BLaER1 treated with 17β-estradiol and CSF1 and Interleukin-3, amounts not matched to agents 10 nM and 100 nM (cell line): ENCODE measurements at regions not wholly inside any gene's neighbourhood (a gene's known extent, or its start where the extent isn't known, plus 50 kb on each side); places are given as distances from the start of the nearest gene placed in this dataset.

ENCODE experiments used
- H3K27ac ChIP-seq, 11 experiments: shearing (Covaris generic); formaldehyde crosslinking; 2 replicates each; pipeline ENCODE4 v1.8.1; 2022
- H3K27me3 ChIP-seq, 11 experiments: shearing (Covaris generic); formaldehyde crosslinking; 2 replicates each; pipeline ENCODE4 v1.8.1; 2022
- H3K36me3 ChIP-seq, 11 experiments: shearing (Covaris generic); formaldehyde crosslinking; 2 replicates each; pipeline ENCODE4 v1.8.1; 2022
- H3K4me1 ChIP-seq, 10 experiments: shearing (Covaris generic); formaldehyde crosslinking; 2 replicates each; pipeline ENCODE4 v1.8.1; 2022
- H3K4me2 ChIP-seq, 11 experiments: shearing (Covaris generic); formaldehyde crosslinking; 2 replicates each; pipeline ENCODE4 v1.8.1; 2022
- H3K4me3 ChIP-seq, 10 experiments: shearing (Covaris generic); formaldehyde crosslinking; 2 replicates each; pipeline ENCODE4 v1.8.1; 2022
- H3K9ac ChIP-seq, 11 experiments: shearing (Covaris generic); formaldehyde crosslinking; 2 replicates each; pipeline ENCODE4 v1.8.1; 2022
- H3K9me3 ChIP-seq, 11 experiments: shearing (Covaris generic); formaldehyde crosslinking; replicated peaks in 1 of 11; 2 replicates each; pipeline ENCODE4 v1.8.1; 2022
- H4K20me1 ChIP-seq, 11 experiments: shearing (Covaris generic); formaldehyde crosslinking; 2 replicates each; pipeline ENCODE4 v1.8.1; 2022
- Cebpa-rat ChIP-seq, 11 experiments: shearing (Covaris generic); IDR thresholded peaks; 2 replicates each; pipeline ENCODE4 v1.8.1; 2022

DNA sequence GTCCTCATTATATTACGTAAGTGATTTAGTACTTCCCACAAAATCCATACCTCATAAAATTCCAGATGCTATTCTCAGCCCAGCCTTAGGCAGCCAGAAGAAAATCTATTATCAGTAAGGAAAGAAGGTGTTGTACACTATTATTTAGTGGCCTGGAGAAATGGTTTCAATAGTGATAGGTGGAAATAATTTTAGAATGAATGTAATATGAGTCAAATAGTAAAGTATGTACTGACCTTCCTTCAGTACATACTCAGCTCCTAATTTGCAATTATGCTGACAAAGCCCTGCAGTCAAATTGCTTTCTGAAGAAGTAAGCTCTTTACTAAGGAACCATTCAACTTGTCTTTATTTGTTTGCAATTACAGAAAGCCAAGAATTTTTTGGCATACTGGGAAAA lies 409.2 kb downstream of the HTR1A start:
- H3K27me3 ChIP-seq, result no peaks in the 10 kb centered on the region
- H4K20me1 ChIP-seq, result no peaks in the 10 kb centered on the region
- H3K9me3 ChIP-seq, result no peaks in the 10 kb centered on the region
- peaks cover 0 to 3% (median 0%) of the 10 kb centered on the region in 10 experiments; a peak in 1 of 20 replicates for H3K4me1 ChIP-seq
- TF ChIP-seq Cebpa-rat (IDR thresholded peaks at IDR 0.05), result no peak
- no peak overlapping the region for H3K9ac ChIP-seq
- no peak overlapping the region for H3K4me2 ChIP-seq
- H3K36me3 ChIP-seq, result no peaks in the 10 kb centered on the region
- no peak overlapping the region for H3K27ac ChIP-seq
- no peak overlapping the region for H3K4me3 ChIP-seq

GRCh38 chr5:63535840-63536602 lies 426.2 kb downstream of the HTR1A start:
- Histone ChIP-seq H3K9ac (no peak overlapping the region), H3K4me2 (no peak overlapping the region), H3K27ac (no peak overlapping the region), H3K36me3 (no peaks in the 10 kb centered on the region), H3K27me3 (no peaks in the 10 kb centered on the region), H4K20me1 (no peaks in the 10 kb centered on the region), H3K4me3 (no peak overlapping the region), H3K4me1 (no peaks in the 10 kb centered on the region), H3K9me3 (peaks cover 0 to 3% (median 0%) of the 10 kb centered on the region in 11 experiments; a peak in 3 of 22 replicates)
- TF ChIP-seq Cebpa-rat (IDR thresholded peaks at IDR 0.05), result no peak

DNA sequence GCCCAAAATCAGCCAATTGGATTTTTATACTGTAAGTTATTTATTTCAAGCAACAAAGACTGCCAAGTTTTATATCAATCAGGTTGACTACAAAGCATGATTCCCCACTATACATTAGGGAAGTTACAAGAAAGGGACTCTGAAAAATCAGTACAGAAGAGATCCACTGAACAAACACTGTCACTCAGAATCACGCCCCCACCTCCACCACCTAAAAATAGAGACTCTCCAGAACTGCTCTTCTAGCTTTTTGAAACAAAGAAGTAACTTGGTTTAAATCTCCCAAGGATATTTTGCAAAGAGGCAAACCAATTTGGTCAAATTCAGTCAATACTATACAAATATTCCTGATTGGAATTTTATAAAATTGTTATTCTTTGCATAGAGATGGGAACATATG lies 438.0 kb downstream of the HTR1A start:
- Histone ChIP-seq H3K9me3 (peaks cover 0 to 4% (median 0%) of the 10 kb centered on the region in 11 experiments; a peak in 1 of 22 replicates), H3K4me1 (no peaks in the 10 kb centered on the region), H3K27ac (no peak overlapping the region), H3K27me3 (no peaks in the 10 kb centered on the region), H4K20me1 (no peaks in the 10 kb centered on the region), H3K36me3 (no peaks in the 10 kb centered on the region), H3K4me2 (no peak overlapping the region), H3K9ac (no peak overlapping the region), H3K4me3 (no peak overlapping the region)
- no peak for TF ChIP-seq Cebpa-rat (IDR thresholded peaks at IDR 0.05)

GRCh38 chr5:63516006-63516405 lies 446.2 kb downstream of the HTR1A start:
- Histone ChIP-seq H3K9me3 (peaks cover 0 to 4% (median 0%) of the 10 kb centered on the region in 11 experiments; a peak in 2 of 22 replicates), H3K27me3 (no peaks in the 10 kb centered on the region), H4K20me1 (no peaks in the 10 kb centered on the region), H3K36me3 (no peaks in the 10 kb centered on the region), H3K9ac (no peak overlapping the region), H3K4me1 (no peaks in the 10 kb centered on the region), H3K27ac (no peak overlapping the region), H3K4me3 (no peak overlapping the region), H3K4me2 (no peak overlapping the region)
- TF ChIP-seq Cebpa-rat (IDR thresholded peaks at IDR 0.05), result no peak

- no peaks in the 10 kb centered on the region for H4K20me1 ChIP-seq
- TF ChIP-seq Cebpa-rat (IDR thresholded peaks at IDR 0.05), result no peak
- no peaks in the 10 kb centered on the region for H3K27me3 ChIP-seq
- H3K9me3 ChIP-seq, result 0 out of 22 replicates have a peak, but pooled peaks cover 0 to 7% (median 0%) of the 10 kb centered on the region in 11 experiments
- no peaks in the 10 kb centered on the region for H3K4me1 ChIP-seq
- no peak overlapping the region for H3K4me2 ChIP-seq
- no peaks in the 10 kb centered on the region for H3K36me3 ChIP-seq
- H3K27ac ChIP-seq, result no peak overlapping the region
- H3K9ac ChIP-seq, result no peak overlapping the region
- H3K4me3 ChIP-seq, result no peak overlapping the region
Measured at GRCh38 chr5:63500242-63500641, 462.0 kb downstream of the HTR1A start.

DNA sequence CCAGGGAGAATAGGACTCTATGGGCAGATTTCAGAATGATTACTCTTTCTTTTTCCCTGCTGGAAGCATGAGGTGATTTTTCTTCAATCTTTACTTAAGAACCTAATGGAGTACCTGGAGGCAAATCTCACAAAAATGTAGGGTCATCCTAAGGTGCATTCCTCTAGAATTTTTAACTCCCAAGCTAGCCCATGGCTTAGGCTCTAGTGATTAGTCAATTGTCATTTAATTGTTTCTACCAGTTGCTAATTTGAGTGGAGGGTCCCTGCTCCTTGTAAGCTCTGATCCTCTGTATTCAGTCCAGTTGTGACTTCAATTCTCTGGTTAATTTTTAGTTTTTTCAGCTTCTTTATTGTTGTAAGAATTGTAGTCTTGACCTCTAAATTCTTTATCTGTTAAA lies 467.0 kb downstream of the HTR1A start:
- Histone ChIP-seq H3K4me1 (peaks cover 0 to 8% (median 0%) of the 10 kb centered on the region in 10 experiments; a peak in 5 of 20 replicates), H3K27me3 (no peaks in the 10 kb centered on the region), H3K9ac (no peak overlapping the region), H3K4me2 (no peak overlapping the region), H3K9me3 (no peaks in the 10 kb centered on the region; a peak in 1 of 22 replicates), H4K20me1 (no peaks in the 10 kb centered on the region), H3K4me3 (no peak overlapping the region), H3K36me3 (no peaks in the 10 kb centered on the region), H3K27ac (no peak overlapping the region)
- TF ChIP-seq Cebpa-rat (IDR thresholded peaks at IDR 0.05), result no peak

- H3K9me3 ChIP-seq, result peaks cover 13 to 41% (median 26%) of the 10 kb centered on the region in 11 experiments
- H3K36me3 ChIP-seq, result no peaks in the 10 kb centered on the region
- TF ChIP-seq Cebpa-rat (IDR thresholded peaks at IDR 0.05), result peak in 4 of 11 experiments; percentile 45 to 61 (median 48); a peak in 4 of 22 replicates
- peaks cover 0 to 6% (median 0%) of the 10 kb centered on the region in 10 experiments; a peak in 1 of 20 replicates for H3K4me1 ChIP-seq
- no peak overlapping the region; a peak in 1 of 20 replicates for H3K4me3 ChIP-seq
- H3K9ac ChIP-seq, result no peak overlapping the region
- H3K4me2 ChIP-seq, result peak overlapping the region in 1 of 11 experiments; percentile 20; a peak in 1 of 22 replicates
- H3K27ac ChIP-seq, result peak overlapping the region in 4 of 11 experiments; percentile 29 to 41 (median 35); a peak in 7 of 22 replicates
- no peaks in the 10 kb centered on the region for H4K20me1 ChIP-seq
- no peaks in the 10 kb centered on the region for H3K27me3 ChIP-seq
Measured at GRCh38 chr5:63483338-63483737, 478.9 kb downstream of the HTR1A start.

DNA sequence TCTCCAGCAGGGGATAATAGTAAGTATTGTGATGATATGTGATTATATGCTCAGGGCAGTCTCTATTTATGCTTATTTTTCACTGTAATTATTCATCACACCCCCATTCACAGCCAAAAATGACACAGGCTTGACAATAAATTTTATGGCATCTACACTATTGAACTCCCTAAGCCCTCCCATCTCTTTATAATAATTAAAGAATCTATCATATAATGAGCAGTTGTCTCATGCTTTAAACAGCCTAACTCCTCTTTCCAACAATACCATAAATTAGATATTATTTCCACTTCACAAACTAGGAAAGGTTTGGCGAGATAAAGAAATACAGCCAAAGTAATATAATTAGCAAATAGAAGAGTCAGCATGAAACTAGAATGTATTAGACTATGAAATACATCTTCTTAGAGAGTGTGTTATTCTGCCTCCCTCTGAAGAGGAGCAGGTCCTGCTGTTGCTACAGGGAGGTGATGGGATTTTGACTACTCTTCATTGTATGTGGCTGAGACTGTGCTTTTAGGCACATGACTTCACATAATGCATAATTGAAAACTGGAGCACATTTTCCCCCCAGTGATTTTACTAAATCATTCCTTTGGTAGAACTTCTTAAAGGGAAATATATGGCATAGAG lies 488.8 kb downstream of the HTR1A start:
- H3K27me3 ChIP-seq, result no peaks in the 10 kb centered on the region
- no peaks in the 10 kb centered on the region for H3K36me3 ChIP-seq
- no peak overlapping the region for H3K4me3 ChIP-seq
- H3K27ac ChIP-seq, result no peak overlapping the region
- no peak overlapping the region for H3K4me2 ChIP-seq
- H4K20me1 ChIP-seq, result no peaks in the 10 kb centered on the region
- no peak overlapping the region for H3K9ac ChIP-seq
- TF ChIP-seq Cebpa-rat (IDR thresholded peaks at IDR 0.05), result no peak
- H3K4me1 ChIP-seq, result no peaks in the 10 kb centered on the region
- H3K9me3 ChIP-seq, result peaks cover 0 to 5% (median 0%) of the 10 kb centered on the region in 11 experiments; a peak in 1 of 22 replicates

DNA sequence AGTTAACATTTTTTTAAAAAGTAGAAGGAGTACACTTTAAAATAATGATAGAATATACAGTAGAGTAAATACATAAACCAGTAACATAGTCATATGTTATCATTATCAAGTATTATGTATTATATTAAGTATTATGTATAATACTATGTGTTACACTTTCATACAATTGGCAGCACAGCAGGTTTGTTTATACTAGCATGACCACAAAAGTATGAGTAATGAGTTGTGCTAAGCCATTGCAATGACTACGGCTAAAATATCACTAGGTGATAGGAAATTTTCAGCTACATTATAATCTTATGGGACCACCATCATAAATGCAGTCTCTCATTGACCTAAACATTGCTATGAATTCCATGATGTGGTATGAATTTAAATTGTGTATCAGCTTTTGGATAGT lies 506.0 kb downstream of the HTR1A start:
- H3K9me3 ChIP-seq, result peaks cover 0 to 9% (median 0%) of the 10 kb centered on the region in 11 experiments; a peak in 5 of 22 replicates
- H3K4me1 ChIP-seq, result peaks cover 0 to 11% (median 0%) of the 10 kb centered on the region in 10 experiments; a peak in 4 of 20 replicates
- no peak overlapping the region for H3K4me3 ChIP-seq
- H4K20me1 ChIP-seq, result no peaks in the 10 kb centered on the region
- H3K4me2 ChIP-seq, result no peak overlapping the region
- no peaks in the 10 kb centered on the region for H3K27me3 ChIP-seq
- no peak for TF ChIP-seq Cebpa-rat (IDR thresholded peaks at IDR 0.05)
- H3K36me3 ChIP-seq, result no peaks in the 10 kb centered on the region
- no peak overlapping the region for H3K27ac ChIP-seq
- no peak overlapping the region for H3K9ac ChIP-seq
